ENCODE measurements at regions not wholly inside any gene's neighbourhood (a gene's known extent, or its start where the extent isn't known, plus 50 kb on each side); places are given as distances from the start of the nearest gene placed in this dataset.

DNA sequence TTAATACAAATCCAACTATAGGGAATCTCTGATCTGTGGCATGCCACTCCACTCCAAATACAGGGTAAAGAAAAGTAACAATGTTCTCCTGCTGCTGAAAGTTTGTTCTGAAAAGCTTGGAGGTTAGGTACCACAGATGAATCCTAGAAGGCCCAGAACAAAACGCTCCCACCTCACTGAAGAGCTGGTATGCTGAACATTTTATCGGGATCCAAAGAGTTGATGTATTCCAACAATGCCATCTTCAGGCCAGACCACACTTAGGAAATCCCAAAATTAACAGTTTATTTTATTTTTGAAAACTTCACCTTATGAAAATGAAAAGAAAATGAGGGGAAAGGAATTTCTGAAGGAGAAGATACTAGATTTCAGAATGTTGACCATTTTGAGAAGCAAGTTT, 145.1 kb upstream of the CDH19 start:
- no peak overlapping the region for H3K4me3 ChIP-seq (ENCODE audit: low read length)
- H3K36me3 ChIP-seq (ENCODE audit: control insufficient read depth, insufficient read depth, low read length), result no peaks in the 10 kb centered on the region
- no peaks in the 10 kb centered on the region for H3K27me3 ChIP-seq (ENCODE audit: control insufficient read depth, insufficient read depth, low read length)
- H3K9me3 ChIP-seq (ENCODE audit: control insufficient read depth, low read depth, low read length), result no peaks in the 10 kb centered on the region
- no peaks in the 10 kb centered on the region for H3K4me1 ChIP-seq (ENCODE audit: control insufficient read depth, insufficient read depth, low read length)
- WGBS (ENCODE audit: insufficient coverage, low lambda C conversion rate), result no CpG with 5 or more reads among the region's 2 CpGs
- DNase-seq, result no peak
- H3K27ac ChIP-seq (ENCODE audit: low read length), result no peak overlapping the region

DNA sequence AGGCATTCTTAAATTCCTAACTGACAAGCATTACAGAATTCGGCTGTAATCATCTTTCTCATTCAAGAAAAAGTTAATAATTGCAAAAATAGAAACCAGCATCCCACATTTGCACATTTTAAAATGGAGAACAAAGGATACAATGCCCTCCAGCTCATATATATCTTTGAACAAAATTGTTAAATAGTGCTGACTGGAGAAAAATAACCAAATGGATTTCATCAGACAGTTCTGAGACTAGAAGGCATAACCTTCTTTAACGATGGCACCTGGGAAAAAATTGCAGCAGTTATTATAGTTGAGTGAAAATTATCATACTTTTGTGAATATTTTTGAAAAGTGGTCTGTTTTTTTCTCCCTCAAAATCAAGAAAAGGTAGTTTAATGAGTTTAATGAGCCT, 138.9 kb upstream of the CDH19 start:
- no peaks in the 10 kb centered on the region for H3K4me1 ChIP-seq (ENCODE audit: control insufficient read depth, insufficient read depth, low read length)
- no peaks in the 10 kb centered on the region for H3K27me3 ChIP-seq (ENCODE audit: control insufficient read depth, insufficient read depth, low read length)
- H3K27ac ChIP-seq (ENCODE audit: low read length), result no peak overlapping the region
- no peaks in the 10 kb centered on the region for H3K9me3 ChIP-seq (ENCODE audit: control insufficient read depth, low read depth, low read length)
- H3K4me3 ChIP-seq (ENCODE audit: low read length), result no peak overlapping the region
- H3K36me3 ChIP-seq (ENCODE audit: control insufficient read depth, insufficient read depth, low read length), result no peaks in the 10 kb centered on the region
- 67% methylated on average over 1 of the region's 2 CpGs for WGBS (ENCODE audit: insufficient coverage, low lambda C conversion rate)
- DNase-seq, result no peak

DNA sequence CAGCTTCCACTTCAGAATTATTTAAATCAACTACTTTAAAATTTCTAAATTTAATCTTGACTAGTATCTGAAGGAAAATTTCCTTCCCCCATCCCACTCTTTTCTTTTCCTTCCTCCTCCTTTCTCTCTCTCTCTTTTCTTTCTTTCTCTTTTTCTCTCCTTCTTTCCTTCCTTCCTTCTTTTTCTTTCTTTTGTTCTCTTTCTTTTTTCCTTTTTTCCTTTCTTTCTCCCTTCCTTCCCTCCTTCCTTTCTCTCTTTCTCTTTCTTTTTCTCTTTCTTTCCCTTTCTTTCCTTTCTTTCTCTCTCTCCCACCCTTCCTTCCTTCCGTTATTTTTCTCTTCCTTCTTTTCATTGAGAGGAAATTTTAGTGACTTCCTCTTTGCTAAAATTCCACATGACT, 132.0 kb upstream of the CDH19 start:
- H3K4me3 ChIP-seq (ENCODE audit: low read length), result no peak overlapping the region
- no peaks in the 10 kb centered on the region for H3K27me3 ChIP-seq (ENCODE audit: control insufficient read depth, insufficient read depth, low read length)
- no peak for DNase-seq
- no peak overlapping the region for H3K27ac ChIP-seq (ENCODE audit: low read length)
- H3K9me3 ChIP-seq (ENCODE audit: control insufficient read depth, low read depth, low read length), result no peaks in the 10 kb centered on the region
- WGBS (ENCODE audit: insufficient coverage, low lambda C conversion rate), result 89% methylated on average over 1 of the region's 1 CpG
- no peaks in the 10 kb centered on the region for H3K36me3 ChIP-seq (ENCODE audit: control insufficient read depth, insufficient read depth, low read length)
- no peaks in the 10 kb centered on the region for H3K4me1 ChIP-seq (ENCODE audit: control insufficient read depth, insufficient read depth, low read length)

DNA sequence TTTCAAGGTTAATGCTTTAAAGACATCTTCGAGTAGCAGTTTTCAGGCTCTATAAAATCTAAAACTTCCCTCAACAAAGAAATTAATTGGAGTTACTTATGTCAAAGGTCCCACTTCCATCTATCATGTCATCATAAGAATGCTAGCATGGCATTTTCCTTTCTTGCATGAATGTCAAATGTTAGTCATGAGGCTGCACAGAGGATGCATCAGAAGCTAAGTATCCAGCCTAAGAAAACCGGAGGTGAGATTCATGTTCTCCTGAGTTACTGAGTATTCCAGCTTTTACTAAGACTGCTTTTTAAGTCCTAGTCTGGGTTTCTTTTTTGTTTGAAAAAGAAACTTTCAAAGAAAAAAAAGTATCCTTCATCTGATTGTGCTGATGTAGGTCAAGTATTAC, 130.6 kb upstream of the CDH19 start:
- Histone ChIP-seq H3K36me3 (ENCODE audit: control insufficient read depth, insufficient read depth, low read length) (no peaks in the 10 kb centered on the region), H3K4me3 (ENCODE audit: low read length) (no peak overlapping the region), H3K27me3 (ENCODE audit: control insufficient read depth, insufficient read depth, low read length) (no peaks in the 10 kb centered on the region), H3K9me3 (ENCODE audit: control insufficient read depth, low read depth, low read length) (no peaks in the 10 kb centered on the region), H3K27ac (ENCODE audit: low read length) (no peak overlapping the region), H3K4me1 (ENCODE audit: control insufficient read depth, insufficient read depth, low read length) (no peaks in the 10 kb centered on the region)
- DNase-seq, result no peak
- no CpG with 5 or more reads among the region's 2 CpGs for WGBS (ENCODE audit: insufficient coverage, low lambda C conversion rate)

DNA sequence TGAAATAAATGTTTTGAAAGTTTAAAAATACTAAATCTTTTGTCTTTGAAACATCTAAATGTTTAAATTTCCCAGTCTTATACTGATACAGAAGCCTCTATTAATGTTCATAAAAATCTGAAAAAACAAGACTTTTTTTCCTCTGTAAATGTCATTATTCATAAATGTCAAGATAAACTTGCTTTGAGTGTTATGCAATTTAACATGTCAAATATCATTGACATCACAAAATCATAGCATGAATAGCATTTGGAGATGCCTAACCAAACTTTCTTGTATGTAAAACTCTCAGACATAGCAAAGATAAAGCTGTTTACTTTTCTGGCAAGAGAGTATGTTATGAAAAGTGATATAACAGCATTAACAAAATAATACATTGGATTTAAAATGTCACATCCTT, 128.0 kb upstream of the CDH19 start:
- Histone ChIP-seq H3K9me3 (ENCODE audit: control insufficient read depth, low read depth, low read length) (no peaks in the 10 kb centered on the region), H3K27me3 (ENCODE audit: control insufficient read depth, insufficient read depth, low read length) (no peaks in the 10 kb centered on the region), H3K27ac (ENCODE audit: low read length) (no peak overlapping the region), H3K4me3 (ENCODE audit: low read length) (no peak overlapping the region), H3K36me3 (ENCODE audit: control insufficient read depth, insufficient read depth, low read length) (no peaks in the 10 kb centered on the region), H3K4me1 (ENCODE audit: control insufficient read depth, insufficient read depth, low read length) (no peaks in the 10 kb centered on the region)
- DNase-seq, result no peak

DNA sequence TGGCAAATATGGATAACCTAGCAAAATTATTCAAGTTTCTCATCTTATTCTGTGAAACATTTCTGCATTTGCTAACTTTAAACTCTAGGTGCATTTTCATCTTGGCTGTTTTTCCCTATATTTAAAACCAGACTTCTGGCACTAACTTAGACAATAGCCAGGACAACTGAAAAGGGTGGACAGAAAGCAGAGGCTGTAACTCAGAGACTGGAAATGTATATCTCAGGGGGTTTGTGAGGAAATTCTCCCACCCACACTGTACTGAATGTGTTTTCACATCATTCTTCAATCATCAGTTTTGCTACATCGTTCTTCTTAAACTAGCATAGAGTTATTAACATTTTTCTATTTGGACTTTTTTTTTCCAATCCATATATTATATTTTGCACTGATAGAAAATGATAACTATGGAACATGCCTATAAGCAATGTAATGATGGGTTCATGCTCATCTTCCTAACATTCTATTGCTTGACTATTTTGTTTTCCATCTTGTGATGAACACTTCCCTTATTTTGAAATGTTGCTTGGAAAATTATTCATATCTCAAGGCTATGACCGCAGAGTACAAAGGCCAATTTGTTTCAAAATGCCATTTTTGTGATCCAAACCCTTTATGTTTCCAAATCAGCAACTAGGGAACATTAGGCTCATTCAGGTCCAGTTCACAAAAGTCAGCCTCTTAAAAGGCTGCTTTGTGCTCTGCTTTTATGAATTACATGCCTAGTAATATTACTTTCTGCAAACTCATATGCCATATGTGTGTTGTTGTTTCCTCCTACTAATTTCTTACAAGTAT, 125.8 kb upstream of the CDH19 start:
- Histone ChIP-seq H3K27ac (ENCODE audit: low read length) (no peak overlapping the region), H3K27me3 (ENCODE audit: control insufficient read depth, insufficient read depth, low read length) (no peaks in the 10 kb centered on the region), H3K36me3 (ENCODE audit: control insufficient read depth, insufficient read depth, low read length) (no peaks in the 10 kb centered on the region), H3K4me1 (ENCODE audit: control insufficient read depth, insufficient read depth, low read length) (no peaks in the 10 kb centered on the region), H3K4me3 (ENCODE audit: low read length) (no peak overlapping the region), H3K9me3 (ENCODE audit: control insufficient read depth, low read depth, low read length) (no peaks in the 10 kb centered on the region)
- no peak for DNase-seq
- WGBS (ENCODE audit: insufficient coverage, low lambda C conversion rate), result 100% methylated on average over 1 of the region's 2 CpGs

DNA sequence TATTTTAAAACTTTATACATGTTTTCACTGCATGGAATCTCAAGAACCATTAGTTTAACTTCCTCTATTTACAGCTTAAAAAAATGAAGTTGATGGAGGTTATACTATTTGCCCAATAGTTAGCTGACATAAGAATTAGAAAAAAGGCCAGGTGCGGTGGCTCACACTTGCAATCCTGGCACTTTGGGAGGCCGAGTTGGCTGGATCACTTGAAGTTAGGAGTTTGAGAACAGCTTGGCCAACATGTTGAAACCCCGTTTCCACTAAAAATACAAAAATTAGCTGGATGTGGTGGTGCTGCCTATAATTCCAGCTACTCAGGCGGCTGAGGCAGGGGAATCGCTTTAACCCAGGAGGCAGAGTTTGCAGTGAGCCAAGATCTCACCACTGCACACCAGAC, 125.1 kb upstream of the CDH19 start:
- Histone ChIP-seq H3K9me3 (ENCODE audit: control insufficient read depth, low read depth, low read length) (no peaks in the 10 kb centered on the region), H3K36me3 (ENCODE audit: control insufficient read depth, insufficient read depth, low read length) (no peaks in the 10 kb centered on the region), H3K27ac (ENCODE audit: low read length) (no peak overlapping the region), H3K27me3 (ENCODE audit: control insufficient read depth, insufficient read depth, low read length) (no peaks in the 10 kb centered on the region), H3K4me1 (ENCODE audit: control insufficient read depth, insufficient read depth, low read length) (no peaks in the 10 kb centered on the region), H3K4me3 (ENCODE audit: low read length) (no peak overlapping the region)
- DNase-seq, result no peak
- no CpG with 5 or more reads among the region's 5 CpGs for WGBS (ENCODE audit: insufficient coverage, low lambda C conversion rate)

DNA sequence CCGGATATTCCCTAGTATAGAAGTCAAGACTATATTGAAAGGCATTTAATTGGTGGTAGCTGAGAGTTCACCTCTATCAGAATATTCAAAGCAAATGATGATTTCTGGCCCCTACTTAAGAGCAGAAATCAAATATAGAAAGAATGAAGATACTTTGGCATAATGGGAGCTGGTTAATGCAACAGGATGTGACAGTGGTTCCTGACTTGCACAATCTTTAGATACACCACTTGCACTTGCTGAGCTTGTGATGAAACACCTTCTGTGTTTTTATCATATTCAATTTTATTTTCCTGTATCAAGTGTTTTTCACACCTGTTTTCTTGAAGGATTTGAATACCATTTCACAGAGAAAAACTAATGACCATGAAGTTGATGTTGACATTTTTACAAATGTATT, 124.1 kb upstream of the CDH19 start:
- Histone ChIP-seq H3K9me3 (ENCODE audit: control insufficient read depth, low read depth, low read length) (no peaks in the 10 kb centered on the region), H3K27ac (ENCODE audit: low read length) (no peak overlapping the region), H3K4me1 (ENCODE audit: control insufficient read depth, insufficient read depth, low read length) (no peaks in the 10 kb centered on the region), H3K4me3 (ENCODE audit: low read length) (no peak overlapping the region), H3K36me3 (ENCODE audit: control insufficient read depth, insufficient read depth, low read length) (no peaks in the 10 kb centered on the region), H3K27me3 (ENCODE audit: control insufficient read depth, insufficient read depth, low read length) (no peaks in the 10 kb centered on the region)
- DNase-seq, result no peak
- WGBS (ENCODE audit: insufficient coverage, low lambda C conversion rate), result no CpG with 5 or more reads among the region's 1 CpG

DNA sequence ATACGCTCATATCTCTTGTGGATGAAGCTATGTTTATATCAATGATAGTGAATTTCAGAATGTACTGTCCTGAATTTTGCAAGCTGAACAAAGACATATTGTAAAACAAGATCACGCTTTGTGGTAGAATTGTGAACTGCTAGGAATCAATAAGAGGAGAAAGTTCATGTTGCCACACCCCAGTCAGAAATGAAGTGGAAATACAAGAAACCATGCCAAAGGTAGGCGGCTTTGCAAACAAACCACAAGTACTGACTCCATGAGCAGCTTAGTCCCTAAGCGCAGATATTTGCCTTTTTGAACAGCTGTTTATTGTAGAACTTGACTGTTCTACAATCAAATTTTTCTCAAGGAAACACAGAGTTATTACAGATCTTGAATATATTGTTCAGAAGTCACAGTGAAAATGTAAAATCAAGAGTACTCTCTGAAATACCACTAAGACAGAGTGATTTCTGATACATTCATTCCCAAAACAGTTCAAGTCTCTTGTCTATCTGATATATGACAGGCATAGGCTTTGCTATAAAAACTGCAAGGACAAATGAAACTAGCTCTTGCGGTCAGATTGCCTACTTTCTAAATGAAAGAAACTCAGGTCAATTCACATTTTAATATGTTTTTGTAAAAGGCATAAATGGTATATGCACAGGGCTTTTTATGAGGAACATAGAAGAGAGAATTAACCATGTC, 120.9 kb upstream of the CDH19 start:
- Histone ChIP-seq H3K27me3 (ENCODE audit: control insufficient read depth, insufficient read depth, low read length) (no peaks in the 10 kb centered on the region), H3K27ac (ENCODE audit: low read length) (peak overlapping the region; percentile 22), H3K4me3 (ENCODE audit: low read length) (no peak overlapping the region), H3K36me3 (ENCODE audit: control insufficient read depth, insufficient read depth, low read length) (no peaks in the 10 kb centered on the region), H3K4me1 (ENCODE audit: control insufficient read depth, insufficient read depth, low read length) (no peaks in the 10 kb centered on the region), H3K9me3 (ENCODE audit: control insufficient read depth, low read depth, low read length) (no peaks in the 10 kb centered on the region)
- DNase-seq, result peak; percentile 71 to 85
- 21% methylated on average over 3 of the region's 5 CpGs for WGBS (ENCODE audit: insufficient coverage, low lambda C conversion rate)

DNA sequence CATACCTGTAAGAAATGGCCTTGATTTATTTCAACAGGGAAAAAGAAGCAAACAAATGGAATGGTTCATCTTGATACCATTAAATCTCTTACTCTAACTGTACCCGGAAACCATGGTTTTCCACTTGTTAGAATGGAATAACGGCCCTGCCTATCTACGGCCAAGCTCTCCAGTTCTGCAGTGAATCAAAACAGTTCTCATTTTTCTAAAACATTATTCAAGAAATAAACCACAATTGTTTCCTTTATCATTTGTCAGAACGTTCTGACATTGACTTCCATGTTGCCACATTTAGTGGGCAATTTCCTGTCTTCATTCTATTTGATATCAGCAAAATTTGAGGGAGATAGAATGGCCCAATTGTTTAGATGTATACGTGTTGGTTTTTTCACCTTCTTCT, 118.8 kb upstream of the CDH19 start:
- H3K27me3 ChIP-seq (ENCODE audit: control insufficient read depth, insufficient read depth, low read length), result no peaks in the 10 kb centered on the region
- no peak overlapping the region for H3K4me3 ChIP-seq (ENCODE audit: low read length)
- H3K27ac ChIP-seq (ENCODE audit: low read length), result no peak overlapping the region
- no peak for DNase-seq
- 79% methylated on average over 2 of the region's 5 CpGs for WGBS (ENCODE audit: insufficient coverage, low lambda C conversion rate)
- H3K9me3 ChIP-seq (ENCODE audit: control insufficient read depth, low read depth, low read length), result no peaks in the 10 kb centered on the region
- H3K4me1 ChIP-seq (ENCODE audit: control insufficient read depth, insufficient read depth, low read length), result no peaks in the 10 kb centered on the region
- no peaks in the 10 kb centered on the region for H3K36me3 ChIP-seq (ENCODE audit: control insufficient read depth, insufficient read depth, low read length)

DNA sequence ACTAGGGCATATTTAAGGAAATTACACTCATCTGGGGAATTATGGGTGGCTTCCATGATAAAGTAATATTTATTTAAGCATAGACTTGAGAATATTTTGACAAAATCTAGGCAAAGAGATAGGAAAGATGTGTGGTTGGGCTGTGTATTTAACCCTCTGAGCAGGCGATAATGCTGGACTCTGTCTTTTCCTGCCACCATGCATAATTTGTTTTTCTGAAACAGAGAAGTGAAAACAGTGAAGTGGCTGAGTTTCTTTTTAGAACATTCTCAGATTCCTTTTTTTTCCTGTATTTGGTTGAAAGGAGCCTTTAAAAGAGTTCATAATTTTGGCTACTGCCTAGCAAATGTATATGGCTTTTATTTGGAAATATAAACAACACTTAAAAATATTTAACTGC, 104.8 kb upstream of the CDH19 start:
- no peaks in the 10 kb centered on the region for H3K4me1 ChIP-seq (ENCODE audit: control insufficient read depth, insufficient read depth, low read length)
- H3K27me3 ChIP-seq (ENCODE audit: control insufficient read depth, insufficient read depth, low read length), result no peaks in the 10 kb centered on the region
- WGBS (ENCODE audit: insufficient coverage, low lambda C conversion rate), result no CpG with 5 or more reads among the region's 1 CpG
- no peak overlapping the region for H3K4me3 ChIP-seq (ENCODE audit: low read length)
- H3K36me3 ChIP-seq (ENCODE audit: control insufficient read depth, insufficient read depth, low read length), result no peaks in the 10 kb centered on the region
- H3K27ac ChIP-seq (ENCODE audit: low read length), result no peak overlapping the region
- no peaks in the 10 kb centered on the region for H3K9me3 ChIP-seq (ENCODE audit: control insufficient read depth, low read depth, low read length)
- no peak for DNase-seq
